ENCODE measurements at regions not wholly inside any gene's neighbourhood (a gene's known extent, or its start where the extent isn't known, plus 50 kb on each side); places are given as distances from the start of the nearest gene placed in this dataset.

DNA sequence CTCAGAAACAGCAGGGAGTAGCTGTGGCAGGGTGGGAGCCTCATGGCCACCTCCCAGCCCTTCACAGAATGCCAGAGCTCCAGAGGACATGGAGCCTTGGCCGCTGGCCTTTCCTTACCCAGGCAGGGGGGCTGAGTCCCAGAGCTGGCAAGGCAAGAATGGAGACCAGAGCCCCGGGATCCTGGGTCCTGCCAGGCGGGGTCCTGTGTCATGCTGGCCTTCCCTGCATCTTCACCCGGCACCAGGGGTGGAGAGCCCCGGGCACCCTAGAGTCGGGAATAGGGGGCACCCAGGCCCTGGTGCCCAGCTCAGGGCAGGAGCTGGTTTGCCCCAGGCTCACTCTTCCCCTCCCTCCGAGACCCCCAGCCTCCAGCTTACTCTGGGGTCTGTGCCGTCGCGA is 519.9 kb downstream of the TBC1D22A start:
- intact Hi-C loops (cut with micrococcal nuclease; ENCODE audit: unreplicated experiment): no loop called here
- Histone ChIP-seq H3K9ac (ENCODE audit: insufficient read depth, low read depth, low read length) (no peak overlapping the region), H3K4me1 (ENCODE audit: insufficient read depth, low read length) (no peaks in the 10 kb centered on the region), H3K27me3 (ENCODE audit: control insufficient read depth in 1 of 2, insufficient read depth in 2 of 2, low read length in 2 of 2) (peaks cover 5 to 74% of the 10 kb centered on the region in 2 experiments; a peak in 4 of 5 replicates), H4K20me1 (ENCODE audit: insufficient read depth, low read length) (0 out of 2 replicates have a peak, but pooled peaks cover 3% of the 10 kb centered on the region), H2AFZ (ENCODE audit: low read length) (no peak overlapping the region), H3K27ac (ENCODE audit: extremely low read length, insufficient read depth, low read length) (no peak overlapping the region), H3K79me2 (ENCODE audit: insufficient read depth, low read length) (no peaks in the 10 kb centered on the region), H3K4me3 (replicated peaks in 1 of 3; ENCODE audit: insufficient read depth in 1 of 3, low read depth in 2 of 3, low read length in 3 of 3) (no peak overlapping the region), H3K36me3 (replicated peaks in 1 of 2; ENCODE audit: control insufficient read depth in 1 of 2, insufficient read depth in 2 of 2, low read length in 2 of 2) (no peaks in the 10 kb centered on the region), H3K9me3 (ENCODE audit: low read length) (no peaks in the 10 kb centered on the region), H3K4me2 (ENCODE audit: low read depth, low read length) (no peak overlapping the region)
- in situ Hi-C loops (cut with HindIII; ENCODE audit: extremely low pct_ligation_motif_present, low pct_unique_long_range_greater_than_20kb): no loop called here
- no peak for TF ChIP-seq PITX1 (CRISPR knock-in tag; IDR thresholded peaks at IDR 0.05)
- no peak for TF ChIP-seq ZNF710 (CRISPR knock-in tag; IDR thresholded peaks at IDR 0.05; ENCODE audit: borderline replicate concordance)
- TF ChIP-seq NONO (IDR thresholded peaks at IDR 0.05): no peak
- TF ChIP-seq NONO (CRISPR knock-in tag; conservative IDR thresholded peaks at IDR 0.05): no peak
- TF ChIP-seq ZXDC (CRISPR knock-in tag; IDR thresholded peaks at IDR 0.05): no peak
- no peak for TF ChIP-seq ZKSCAN1 (IDR thresholded peaks at IDR 0.05; ENCODE audit: low read length)
- TF ChIP-seq, protein P1, sequence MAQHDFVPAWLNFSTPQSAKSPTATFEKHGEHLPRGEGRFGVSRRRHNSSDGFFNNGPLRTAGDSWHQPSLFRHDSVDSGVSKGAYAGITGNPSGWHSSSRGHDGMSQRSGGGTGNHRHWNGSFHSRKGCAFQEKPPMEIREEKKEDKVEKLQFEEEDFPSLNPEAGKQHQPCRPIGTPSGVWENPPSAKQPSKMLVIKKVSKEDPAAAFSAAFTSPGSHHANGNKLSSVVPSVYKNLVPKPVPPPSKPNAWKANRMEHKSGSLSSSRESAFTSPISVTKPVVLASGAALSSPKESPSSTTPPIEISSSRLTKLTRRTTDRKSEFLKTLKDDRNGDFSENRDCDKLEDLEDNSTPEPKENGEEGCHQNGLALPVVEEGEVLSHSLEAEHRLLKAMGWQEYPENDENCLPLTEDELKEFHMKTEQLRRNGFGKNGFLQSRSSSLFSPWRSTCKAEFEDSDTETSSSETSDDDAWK (CRISPR knock-in tag; IDR thresholded peaks at IDR 0.05): no peak
- no peak for TF ChIP-seq CHCHD3 (CRISPR knock-in tag; IDR thresholded peaks at IDR 0.05)
- no peak for TF ChIP-seq KMT2A (CRISPR knock-in tag; IDR thresholded peaks at IDR 0.05)
- TF ChIP-seq NCOA2 (CRISPR knock-in tag; IDR thresholded peaks at IDR 0.05): no peak
- no peak for TF ChIP-seq ONECUT2 (CRISPR knock-in tag; IDR thresholded peaks at IDR 0.05)
- no peak for ATAC-seq
- POLR2A ChIA-PET: no interaction called here
- WGBS (ENCODE audit: low lambda C conversion rate): no CpG with 5 or more reads among the region's 10 CpGs
- no peak for DNase-seq (ENCODE audit: low spot score)
- no TSS peak for BruUV-seq (replicated peaks)
- CTCF ChIA-PET (ENCODE audit: low intra/inter-chr PET ratio, low total read pairs): no interaction called here
- FAIRE-seq: no peak

Data from HepG2 (cell line).